ENCODE measurements at regions not wholly inside any gene's neighbourhood (a gene's known extent, or its start where the extent isn't known, plus 50 kb on each side); places are given as distances from the start of the nearest gene placed in this dataset.

GRCh38 chr3:15941958-15942357, 144.2 kb upstream of the ANKRD28 start:
- no peaks in the 10 kb centered on the region for H3K36me3 ChIP-seq (replicated peaks in 1 of 2)
- no peaks in the 10 kb centered on the region for H3K27me3 ChIP-seq
- WGBS, 4 donors: 88 to 98% (median 94%) methylated on average over 1 of the region's 1 CpG
- no peak overlapping the region for H3K27ac ChIP-seq
- TF ChIP-seq POLR2A (IDR thresholded peaks at IDR 0.05) (no peak), CTCF (IDR thresholded peaks at IDR 0.05) (no peak)
- no peak overlapping the region for H3K4me3 ChIP-seq
- intact Hi-C loops (cut with DNase I): no loop called here
- DNase-seq: no peak
- no peaks in the 10 kb centered on the region for H3K4me1 ChIP-seq (replicated peaks in 1 of 2)
- H3K9me3 ChIP-seq (replicated peaks in 1 of 3): no peaks in the 10 kb centered on the region

GRCh38 chr3:15942462-15942861, 144.7 kb upstream of the ANKRD28 start:
- no peaks in the 10 kb centered on the region for H3K9me3 ChIP-seq (replicated peaks in 1 of 3)
- H3K4me3 ChIP-seq: no peak overlapping the region
- DNase-seq: no peak
- no peak overlapping the region for H3K27ac ChIP-seq
- no peaks in the 10 kb centered on the region for H3K36me3 ChIP-seq (replicated peaks in 1 of 2)
- intact Hi-C loops (cut with DNase I): no loop called here
- no peaks in the 10 kb centered on the region for H3K4me1 ChIP-seq (replicated peaks in 1 of 2)
- H3K27me3 ChIP-seq: no peaks in the 10 kb centered on the region
- no peak for TF ChIP-seq POLR2A (IDR thresholded peaks at IDR 0.05)
- no peak for TF ChIP-seq CTCF (IDR thresholded peaks at IDR 0.05)

- Histone ChIP-seq H3K27me3 (no peaks in the 10 kb centered on the region), H3K27ac (no peak overlapping the region), H3K9me3 (replicated peaks in 1 of 3) (no peaks in the 10 kb centered on the region), H3K36me3 (replicated peaks in 1 of 2) (no peaks in the 10 kb centered on the region), H3K4me3 (no peak overlapping the region), H3K4me1 (replicated peaks in 1 of 2) (no peaks in the 10 kb centered on the region)
- no peak for TF ChIP-seq CTCF (IDR thresholded peaks at IDR 0.05)
- no peak for TF ChIP-seq POLR2A (IDR thresholded peaks at IDR 0.05)
- DNase-seq: no peak
- 91 to 98% (median 97%) methylated on average over 2 of the region's 2 CpGs for WGBS, 4 donors
- intact Hi-C loops (cut with DNase I): no loop called here
Measured at GRCh38 chr3:15942936-15943335, 145.2 kb upstream of the ANKRD28 start.

GRCh38 chr3:15948388-15948787, 150.6 kb upstream of the ANKRD28 start:
- DNase-seq: no peak
- Histone ChIP-seq H3K9me3 (replicated peaks in 1 of 3) (no peaks in the 10 kb centered on the region), H3K27me3 (no peaks in the 10 kb centered on the region), H3K4me3 (no peak overlapping the region), H3K36me3 (replicated peaks in 1 of 2) (no peaks in the 10 kb centered on the region), H3K27ac (no peak overlapping the region), H3K4me1 (replicated peaks in 1 of 2) (no peaks in the 10 kb centered on the region)
- 74 to 87% (median 84%) methylated on average over 1 of the region's 1 CpG for WGBS, 4 donors
- intact Hi-C loops (cut with DNase I): no loop called here
- no peak for TF ChIP-seq POLR2A (IDR thresholded peaks at IDR 0.05)
- TF ChIP-seq CTCF (IDR thresholded peaks at IDR 0.05): no peak
